Left colon (tissue), 2 donors: ENCODE measurements at regions not wholly inside any gene's neighbourhood (a gene's known extent, or its start where the extent isn't known, plus 50 kb on each side); places are given as distances from the start of the nearest gene placed in this dataset.

Source experiments
- ATAC-seq: fragments of 200-7000 bp; cut with Tn5 transposase; one replicate; pipeline ENCODE4 v1.9.1; 2020; ENCODE audit warnings: mild to moderate bottlenecking, moderate library complexity
- DNase-seq, 2 donors: peaks; one replicate each; pipeline ENCODE4 v3.0.0-alpha.2; 2020
- intact Hi-C, 2 donors: fragments of 100-400 bp; cut with DNase I in 1 of 2; cut with micrococcal nuclease in 1 of 2; formaldehyde crosslinking; loops; one replicate each; pipeline versions ENCODE4 v1.11.2 to v1.14.0; 2022; cut with DNase I, micrococcal nuclease
- donor health status: DM: no; HTN: no; CAD: no.
- donor health status: DM: yes; HTN: yes; CAD: no.

DNA sequence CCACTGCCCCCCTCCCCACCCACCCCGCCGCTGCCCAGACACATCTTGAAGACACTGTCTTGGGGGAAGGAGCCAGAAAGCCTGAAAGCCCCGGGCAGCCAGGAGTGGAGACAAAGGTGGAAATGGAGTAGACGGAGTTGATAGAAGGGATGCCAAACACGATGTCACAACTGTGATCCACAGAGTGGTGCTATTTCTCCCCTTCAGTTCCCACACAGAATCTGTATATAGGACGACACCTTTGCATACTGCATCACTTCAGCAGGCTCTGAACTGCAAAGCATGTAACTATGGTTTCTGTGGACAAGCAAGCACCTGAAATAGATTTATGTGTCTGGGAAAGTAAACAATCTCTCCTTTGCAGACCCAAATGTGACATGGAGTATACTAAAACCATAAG, 56.4 kb upstream of the F13A1 start:
- ATAC-seq (no peak), DNase-seq (no peak)
- intact Hi-C loops: no loop called here

DNA sequence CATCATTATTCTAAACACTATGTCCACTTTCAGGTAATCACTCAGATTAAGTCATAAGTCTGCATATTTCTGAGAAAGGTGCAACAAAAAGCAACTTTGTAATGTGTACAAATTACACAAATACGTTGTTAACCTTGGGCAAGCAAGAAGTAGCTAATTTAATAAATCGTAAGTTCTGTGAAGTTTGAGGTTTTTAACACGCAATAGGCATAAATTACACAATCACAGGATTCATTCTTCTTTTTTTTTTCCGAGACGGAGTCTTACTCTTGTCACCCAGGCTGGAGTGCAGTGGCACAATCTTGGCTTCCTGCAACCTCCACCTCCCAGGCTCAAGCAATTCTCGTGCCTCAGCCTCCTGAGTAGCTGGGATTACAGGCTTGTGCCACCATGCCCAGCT, 57.2 kb upstream of the F13A1 start:
- intact Hi-C loops: no loop called here
- ATAC-seq: no peak
- DNase-seq: no peak

DNA sequence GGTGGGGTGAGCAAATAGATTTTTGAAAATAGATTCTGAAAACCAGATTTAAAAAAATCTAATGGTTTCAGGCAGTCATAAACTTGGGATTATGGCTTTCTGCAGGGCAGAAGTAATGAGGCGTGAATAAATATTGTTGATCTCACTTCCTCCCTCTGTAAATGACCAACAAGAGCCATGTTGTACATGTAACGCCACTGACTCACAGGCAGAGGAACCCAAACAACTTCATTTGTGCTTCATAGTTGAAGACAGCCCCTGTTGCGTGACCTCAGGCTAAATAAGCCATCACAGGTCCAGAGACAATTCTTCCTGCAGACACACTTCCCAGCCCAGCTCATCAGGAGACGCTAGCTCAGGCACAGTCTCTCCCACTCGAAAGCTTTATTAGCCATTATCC, 59.1 kb upstream of the F13A1 start:
- DNase-seq (no peak), ATAC-seq (no peak)
- intact Hi-C loops: no loop called here

DNA sequence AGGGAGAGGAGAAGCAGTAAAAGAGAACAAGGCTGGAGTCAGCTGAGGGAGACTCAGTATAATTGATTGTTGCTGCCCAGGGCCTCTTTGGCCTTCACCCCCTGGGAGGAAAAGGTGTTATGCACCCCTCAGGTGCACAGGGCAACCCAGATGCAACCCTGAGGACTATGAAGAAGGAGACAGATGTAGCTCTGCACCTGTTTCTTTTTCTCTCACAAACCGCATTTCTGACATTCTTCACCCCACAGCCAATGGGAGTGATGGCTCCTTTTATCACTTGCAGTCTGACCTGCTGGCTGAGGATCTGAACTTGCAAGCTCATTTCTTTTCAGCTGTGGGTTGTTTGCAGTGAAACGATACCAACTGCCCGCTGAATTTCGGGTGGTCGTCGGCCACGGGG, 64.1 kb upstream of the F13A1 start:
- ATAC-seq (no peak), DNase-seq (no peak)
- intact Hi-C loops: no loop called here

DNA sequence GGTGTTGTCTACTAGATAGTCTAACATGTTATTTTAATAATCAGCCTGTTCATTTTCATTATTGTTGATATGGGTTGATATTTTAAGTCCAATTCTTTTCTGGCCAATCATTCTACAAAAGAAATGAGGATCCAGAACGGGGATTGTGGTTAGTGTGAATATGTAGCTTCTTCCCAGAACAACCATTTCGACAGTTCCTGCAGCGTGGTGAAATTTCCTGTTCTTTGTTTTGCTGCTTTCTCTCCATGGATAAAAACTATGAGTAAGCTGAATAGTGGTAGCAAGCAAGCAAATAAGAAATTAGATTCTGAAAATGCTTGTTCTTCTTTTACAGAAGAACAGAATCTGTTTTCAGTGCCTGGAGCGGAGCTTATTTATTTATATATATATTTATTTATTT, 65.5 kb upstream of the F13A1 start:
- intact Hi-C loops: no loop called here
- DNase-seq: no peak
- no peak for ATAC-seq

DNA sequence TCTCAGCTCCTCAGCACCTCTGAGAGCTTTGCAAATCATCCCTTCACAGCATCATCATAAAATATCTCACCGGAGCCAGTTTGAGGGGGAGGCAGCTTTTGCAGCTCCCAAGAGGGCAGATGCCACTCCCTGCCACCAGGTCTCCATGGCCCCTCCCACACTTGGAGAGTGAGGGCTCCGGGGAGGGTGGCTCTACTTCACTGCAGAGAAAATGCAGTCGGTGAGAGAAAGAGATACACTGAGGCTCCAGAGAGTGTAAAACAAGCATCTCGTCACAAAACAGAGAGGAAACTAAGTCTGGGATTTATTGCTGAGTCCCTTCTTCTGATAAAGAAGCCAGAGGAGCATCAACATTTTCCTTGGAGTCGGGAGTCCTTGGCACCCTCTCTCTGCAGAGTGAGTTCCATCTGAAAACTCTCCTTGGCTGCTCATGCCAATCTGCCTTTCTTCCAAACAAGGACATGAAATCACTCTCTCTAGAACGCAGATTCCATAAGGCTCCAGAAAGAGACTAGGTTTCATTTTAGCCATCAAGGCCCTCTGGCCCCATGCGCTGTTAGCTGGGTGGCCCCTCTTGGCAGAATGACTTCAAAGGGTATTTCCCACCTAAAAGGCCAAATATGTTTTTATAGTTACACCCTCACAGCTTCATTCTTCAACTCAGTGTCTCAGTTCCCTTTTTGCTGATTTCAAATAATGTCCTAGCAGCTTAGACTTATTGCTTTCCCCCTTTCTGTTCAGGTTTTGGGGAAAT, 70.6 kb upstream of the F13A1 start:
- DNase-seq: no peak
- ATAC-seq: no peak
- intact Hi-C loops: no loop called here

DNA sequence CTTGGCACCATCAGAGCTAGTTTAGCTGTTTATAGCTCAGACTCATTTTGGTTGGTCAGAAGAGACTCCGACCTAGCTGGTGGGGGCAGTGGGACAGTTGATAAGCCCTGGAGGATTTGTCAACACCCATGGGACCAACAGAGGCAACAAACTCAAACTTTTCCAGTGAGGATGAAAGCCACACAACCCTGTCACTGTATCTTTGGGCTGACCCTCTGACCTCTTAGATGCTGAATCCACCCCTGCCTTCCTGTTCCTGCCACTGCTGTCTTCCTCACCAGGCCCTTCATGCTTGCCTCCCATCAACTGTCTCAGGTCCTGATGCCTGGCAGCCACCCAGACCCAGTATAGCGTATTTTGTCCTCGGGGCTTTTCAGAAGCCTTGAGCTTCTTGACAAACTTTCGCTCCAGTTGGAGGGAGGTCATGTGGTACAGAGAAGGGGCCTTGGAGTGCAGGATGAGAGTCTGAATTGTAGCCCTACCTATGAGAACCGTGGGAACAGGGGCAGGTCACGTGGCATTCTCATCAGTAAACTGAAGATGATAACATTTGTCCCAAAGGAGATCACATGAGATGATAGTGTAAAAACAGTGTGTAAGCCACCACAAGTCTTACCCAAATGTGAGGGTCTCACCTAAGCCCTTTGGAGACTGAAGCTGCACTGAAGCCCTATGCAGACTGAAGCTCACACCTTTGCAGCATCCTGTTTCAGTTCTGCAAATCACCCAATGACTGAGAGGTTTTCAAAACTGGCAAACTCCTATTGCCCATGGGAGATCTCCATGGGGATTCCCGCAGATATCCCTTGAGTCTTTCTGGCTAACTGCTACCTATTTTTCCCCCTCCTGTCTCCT, 72.0 kb upstream of the F13A1 start:
- intact Hi-C loops: no loop called here
- ATAC-seq (no peak), DNase-seq (no peak)

DNA sequence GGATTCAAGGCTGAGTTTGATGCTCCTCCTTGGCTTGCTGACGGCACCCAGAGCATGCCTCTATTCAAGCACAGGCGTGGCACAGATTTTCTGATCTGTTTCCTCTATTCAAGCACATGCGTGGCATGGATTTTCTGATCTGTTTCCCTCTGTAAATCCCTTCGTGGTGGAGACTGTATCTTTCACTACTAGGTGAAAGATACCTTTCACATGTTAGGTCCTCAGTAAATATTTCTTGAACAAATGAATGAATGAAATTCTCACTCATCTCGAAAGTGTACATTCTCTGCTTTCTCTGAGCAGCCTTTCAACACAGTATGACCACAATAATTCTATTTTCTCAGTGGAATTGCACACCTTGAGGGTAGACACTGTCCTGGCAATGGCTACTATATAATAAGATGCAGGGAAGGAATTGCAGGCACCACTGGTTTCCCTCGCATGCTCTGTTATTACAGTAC, 72.6 kb upstream of the F13A1 start:
- DNase-seq (no peak), ATAC-seq (no peak)
- intact Hi-C loops: no loop called here

DNA sequence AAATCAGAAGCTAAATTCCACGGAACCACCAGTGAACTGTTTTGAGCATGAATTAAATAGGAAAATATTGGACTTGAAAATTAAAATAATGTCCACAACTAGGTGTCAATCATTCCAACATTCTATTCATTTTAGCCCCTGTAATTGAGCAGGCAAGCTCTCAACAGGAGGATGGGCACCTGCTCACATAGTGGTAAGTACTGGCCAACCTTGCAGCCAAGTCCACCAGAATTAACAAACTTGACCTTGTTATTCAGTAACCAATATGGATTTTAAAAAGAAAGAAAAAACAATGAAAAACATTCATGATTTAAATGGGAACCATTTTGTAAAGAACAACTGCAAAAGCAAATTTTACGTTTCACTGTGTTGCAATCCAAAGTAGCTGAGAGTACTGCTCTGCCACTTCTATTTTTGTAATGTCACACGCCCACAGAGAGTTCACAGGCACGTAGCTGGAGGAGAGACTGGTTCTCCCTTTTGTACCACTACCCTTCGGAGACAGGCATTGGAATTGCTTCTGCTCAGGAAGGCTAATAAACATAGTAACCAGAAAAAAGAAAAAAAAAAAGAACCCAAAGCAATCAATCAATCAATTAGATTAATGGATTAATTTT, 75.2 kb upstream of the F13A1 start:
- ATAC-seq (no peak), DNase-seq (no peak)
- intact Hi-C loops: no loop called here

DNA sequence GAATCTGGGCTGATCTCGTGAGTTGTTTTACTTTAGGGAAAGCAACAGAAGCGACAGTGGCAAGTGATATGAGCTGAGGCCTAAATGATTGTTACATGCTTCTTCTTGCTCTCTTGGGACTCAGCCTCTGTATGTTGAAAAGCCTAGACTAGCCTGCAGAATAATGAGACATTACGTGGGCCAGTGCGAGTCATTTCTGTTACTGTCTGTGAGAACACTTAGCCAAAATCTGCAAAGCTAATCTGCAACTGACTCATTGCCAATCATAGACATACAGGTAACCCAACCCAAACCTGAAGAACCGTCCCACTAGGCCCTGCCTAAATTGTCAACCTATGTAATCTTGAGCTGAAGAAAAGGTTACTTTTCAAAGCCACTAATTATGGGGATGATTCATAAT, 77.4 kb upstream of the F13A1 start:
- no peak for ATAC-seq
- intact Hi-C loops: no loop called here
- DNase-seq: no peak

DNA sequence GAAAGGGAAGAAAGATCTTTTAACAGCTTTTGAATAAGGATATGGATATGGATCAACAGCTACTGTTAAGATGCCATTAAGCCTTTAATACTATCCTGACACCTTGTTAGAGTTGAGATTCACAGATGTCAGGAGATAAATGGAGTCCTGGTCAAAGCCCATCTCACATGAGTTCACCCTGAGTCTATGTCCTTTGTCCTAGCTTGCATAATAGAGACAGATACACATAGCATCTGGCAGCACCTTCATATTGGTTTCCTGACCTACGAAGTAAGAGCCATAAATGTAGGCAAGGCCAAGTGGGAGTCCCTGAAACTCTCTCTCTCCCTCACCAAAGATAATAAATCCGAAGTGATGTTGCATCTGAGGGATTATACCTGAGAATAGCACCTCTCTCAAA, 79.1 kb upstream of the F13A1 start:
- DNase-seq (no peak), ATAC-seq (no peak)
- intact Hi-C loops: no loop called here

DNA sequence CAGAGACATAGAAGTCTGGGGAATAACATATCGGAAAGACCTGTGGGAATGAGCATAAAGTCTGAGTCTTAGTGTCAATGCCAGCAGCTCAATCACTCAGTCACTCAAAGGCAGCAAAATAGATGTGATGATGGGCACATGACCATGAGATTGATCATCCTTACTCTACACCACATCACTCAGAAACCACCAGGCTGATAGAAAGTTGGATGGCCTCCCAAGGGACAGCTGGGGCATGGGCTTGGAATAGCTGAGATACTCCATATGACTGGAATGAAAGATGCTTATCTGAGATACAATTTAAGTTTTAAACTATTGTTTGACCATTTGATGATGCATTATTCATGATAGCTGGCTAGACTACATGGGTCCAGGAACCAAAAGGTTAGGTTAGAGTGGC, 80.9 kb upstream of the F13A1 start:
- ATAC-seq (no peak), DNase-seq (no peak)
- intact Hi-C loops: no loop called here

DNA sequence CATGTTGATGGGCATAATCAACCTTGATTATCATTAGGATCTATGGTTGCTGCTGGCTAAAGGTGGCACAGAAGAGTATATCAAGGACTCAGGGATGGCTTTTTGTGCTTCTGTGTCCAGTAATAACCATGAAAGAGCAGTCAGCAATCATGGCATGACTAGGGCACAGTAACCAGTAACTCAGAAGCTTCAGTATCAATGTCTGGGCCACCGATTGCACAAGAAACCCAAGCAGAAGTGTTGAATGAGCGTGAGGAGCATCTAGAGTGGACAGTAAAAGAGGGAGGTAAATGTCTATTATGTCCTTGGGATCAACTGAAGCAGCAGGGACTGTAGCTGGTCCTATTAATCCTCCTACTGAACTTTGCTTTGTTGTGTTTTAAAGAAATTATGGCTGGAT, 81.5 kb upstream of the F13A1 start:
- ATAC-seq: no peak
- DNase-seq: no peak
- intact Hi-C loops: no loop called here

DNA sequence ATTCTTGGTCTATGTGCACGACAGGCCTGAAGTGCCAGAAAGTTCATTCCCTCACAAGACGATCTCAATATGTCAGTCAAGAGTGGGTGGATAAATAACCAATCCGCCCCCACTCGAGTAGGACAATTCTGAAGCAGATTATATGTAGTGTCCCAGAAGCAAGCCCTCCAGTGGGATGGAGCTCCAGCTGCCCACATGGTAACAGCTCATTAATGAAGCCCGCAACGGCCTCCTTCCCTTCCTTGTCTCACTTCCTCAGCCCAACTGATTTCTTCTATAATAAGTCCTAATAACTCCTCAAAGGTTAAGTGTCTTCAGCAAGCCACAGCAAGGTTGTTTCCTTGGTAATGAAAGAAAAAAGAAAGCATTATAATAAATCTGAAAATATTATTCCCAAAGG, 82.1 kb upstream of the F13A1 start:
- no peak for DNase-seq
- no peak for ATAC-seq
- intact Hi-C loops: no loop called here

DNA sequence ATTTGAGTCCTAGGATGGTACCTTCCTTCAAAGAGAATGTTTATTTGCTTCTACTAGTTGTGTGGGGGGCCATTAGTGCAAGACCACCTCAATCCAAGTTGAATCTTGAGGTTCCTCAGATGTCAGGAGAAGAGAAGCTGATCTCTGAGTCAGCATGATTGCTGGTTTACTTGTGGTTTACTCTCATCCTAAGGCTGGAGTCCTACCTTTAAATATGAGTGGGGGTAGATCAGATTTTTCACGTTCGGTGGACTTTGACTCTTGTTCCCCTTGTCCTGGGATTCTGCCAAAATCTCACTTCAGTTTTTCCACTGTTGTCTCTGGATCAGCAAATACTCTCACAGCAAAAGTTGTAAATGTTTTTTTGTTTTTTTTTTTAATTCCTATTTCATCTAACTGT, 84.6 kb upstream of the F13A1 start:
- ATAC-seq (no peak), DNase-seq (no peak)
- intact Hi-C loops: no loop called here

DNA sequence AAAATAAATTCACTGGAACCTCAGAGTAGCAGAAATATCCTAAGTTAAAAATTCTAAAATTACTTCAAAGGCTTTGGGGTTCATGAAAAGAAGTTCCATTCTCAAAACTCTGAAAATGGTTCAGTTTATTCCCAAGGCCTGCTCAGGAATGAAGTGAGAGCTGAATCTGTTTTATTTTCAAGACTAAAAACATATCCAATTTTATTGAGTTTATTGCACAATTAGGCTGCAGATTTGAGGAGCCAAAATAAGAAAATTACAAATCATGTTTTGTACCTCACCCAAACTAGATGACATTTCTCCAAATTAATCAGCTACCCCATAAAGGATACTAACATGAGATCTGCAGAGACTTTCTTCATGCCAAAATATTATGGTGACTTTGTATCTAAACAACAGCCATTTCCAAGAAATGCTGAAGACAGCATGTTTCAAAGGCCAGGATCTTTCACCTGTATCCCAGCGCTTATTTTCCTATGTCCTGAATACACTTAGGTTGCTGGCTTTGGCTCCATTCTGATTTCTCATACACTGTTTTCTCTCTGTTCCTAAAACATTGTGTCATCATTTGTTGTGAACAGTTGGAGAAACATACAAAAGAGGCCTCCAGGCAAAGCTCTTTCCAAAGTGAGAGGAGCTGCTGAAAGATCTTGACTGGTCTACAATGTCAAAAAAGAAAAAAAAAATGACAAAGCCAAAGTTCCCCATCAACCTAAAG, 85.7 kb upstream of the F13A1 start:
- no peak for DNase-seq
- ATAC-seq: no peak
- intact Hi-C loops: no loop called here

DNA sequence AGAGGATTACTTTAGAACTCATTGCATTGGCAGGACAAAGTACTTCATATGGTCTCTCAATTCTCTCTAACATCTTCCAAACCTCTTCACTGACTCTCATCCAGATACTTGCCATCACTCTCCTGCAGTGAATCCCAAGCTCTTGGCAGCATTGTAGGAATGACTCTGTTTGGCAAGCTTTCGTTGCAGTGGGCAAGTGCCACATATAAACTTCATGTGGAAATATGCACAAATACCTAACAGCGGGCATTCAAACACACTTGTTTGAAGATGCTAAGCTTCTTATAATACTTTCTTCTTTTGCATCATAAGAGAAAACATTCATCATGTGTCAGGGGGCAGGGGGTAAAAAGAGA, 86.2 kb upstream of the F13A1 start:
- ATAC-seq (no peak), DNase-seq (no peak)
- intact Hi-C loops: no loop called here

DNA sequence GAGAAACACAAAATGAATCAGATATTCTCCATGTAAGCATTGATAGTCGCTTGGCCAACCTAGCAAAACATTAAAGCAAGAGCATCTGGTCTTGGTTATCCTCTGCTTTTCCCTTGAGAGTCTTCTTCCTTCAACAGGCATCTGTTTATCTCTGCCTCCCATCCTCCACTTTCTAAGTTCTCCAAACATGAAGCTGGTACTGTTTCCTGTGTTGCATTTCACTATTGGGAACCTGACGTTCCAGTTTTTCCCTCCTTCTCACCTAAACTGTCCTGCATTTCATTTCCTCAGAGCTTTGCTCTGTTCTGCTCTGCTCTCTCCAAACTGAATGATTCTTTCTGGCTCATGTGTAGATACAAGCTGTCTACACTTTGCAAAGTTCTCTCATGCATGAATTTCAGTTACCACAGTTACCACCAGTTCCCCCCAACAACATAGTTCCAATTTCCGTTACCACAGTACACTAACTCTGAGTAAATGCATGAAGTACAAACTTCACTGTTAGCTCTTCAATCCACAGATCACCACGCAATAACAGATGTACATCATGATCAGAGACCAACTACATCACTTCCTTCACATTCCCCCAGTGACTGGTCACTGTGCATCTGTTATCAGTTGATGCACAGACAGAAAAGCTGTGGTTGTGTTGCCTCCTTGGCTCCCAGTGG, 86.7 kb upstream of the F13A1 start:
- no peak for ATAC-seq
- intact Hi-C loops: no loop called here
- DNase-seq: no peak

DNA sequence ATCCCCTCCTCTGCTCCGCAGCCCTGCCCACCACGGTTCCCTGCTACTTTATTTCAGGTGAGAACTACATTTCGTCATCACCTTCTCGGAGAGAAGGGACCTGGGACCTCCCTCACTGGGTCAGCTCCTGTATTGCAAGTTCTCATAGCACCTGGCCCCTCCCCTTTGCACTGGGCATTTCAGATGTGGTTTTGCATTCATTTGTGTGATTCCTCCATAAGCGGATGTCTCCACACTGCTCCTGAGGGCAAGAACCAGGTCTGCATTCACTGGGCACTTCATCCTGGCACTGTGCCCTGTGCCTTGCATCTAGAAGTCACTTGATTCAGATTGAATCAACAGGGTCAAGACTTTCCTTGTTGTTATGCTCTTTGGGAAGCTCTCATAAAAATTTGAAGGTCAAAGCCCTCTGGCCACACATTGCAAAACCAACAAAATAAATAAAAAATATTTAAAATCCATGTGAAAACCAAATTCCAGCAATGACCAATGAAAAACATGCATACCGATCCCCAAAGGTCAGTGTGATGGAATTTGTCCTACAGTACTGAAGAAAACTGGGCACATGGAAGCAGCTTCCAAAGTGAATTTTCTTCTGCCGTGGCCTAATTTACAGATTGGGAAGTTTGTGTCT, 89.1 kb upstream of the F13A1 start:
- ATAC-seq: no peak
- intact Hi-C loops: no loop called here
- no peak for DNase-seq
